Right lobe of liver (tissue), 6 donors: ENCODE measurements at regions not wholly inside any gene's neighbourhood (a gene's known extent, or its start where the extent isn't known, plus 50 kb on each side); places are given as distances from the start of the nearest gene placed in this dataset.

Experiments used
- ATAC-seq, 4 donors: fragments of 200-7000 bp; cut with Tn5 transposase; one replicate each; pipeline ENCODE4 v1.9.1; 2020; ENCODE audit warnings: mild to moderate bottlenecking in 4 of 4, moderate library complexity in 4 of 4
- DNase-seq, 3 donors: peaks; one replicate each; pipeline ENCODE4 v3.0.0-alpha.2; 2020
- H3K27ac ChIP-seq, 3 donors: fragments of 200-600 bp; one replicate each; pipeline ENCODE4 v1.8.0; 2022
- H3K27me3 ChIP-seq, 2 donors: fragments of 200-600 bp; one replicate each; pipeline ENCODE4 v1.8.0; 2022
- H3K36me3 ChIP-seq, 4 donors: fragments of 200-600 bp; sonication (generic) in 1 of 4; one replicate each; pipeline versions ENCODE4 v1.5.1 to v1.8.0; 2017 to 2022; ENCODE audit warnings: control low read depth in 1 of 4
- H3K4me1 ChIP-seq, 4 donors: fragments of 200-600 bp; sonication (generic) in 1 of 4; one replicate each; pipeline versions ENCODE4 v1.5.1 to v1.8.0; 2017 to 2022; ENCODE audit warnings: control low read depth in 1 of 4
- H3K4me3 ChIP-seq, 3 donors: fragments of 200-600 bp; one replicate each; pipeline ENCODE4 v1.8.0; 2022
- H3K9me3 ChIP-seq, 4 donors: fragments of 200-600 bp; sonication (generic) in 1 of 4; one replicate each; pipeline versions ENCODE4 v1.5.1 to v1.8.0; 2017 to 2022; ENCODE audit warnings: control low read depth in 1 of 4
- CTCF ChIP-seq, 4 donors: fragments of 200-600 bp in 3 of 4; fragments of 450-650 bp in 1 of 4; IDR thresholded peaks; one replicate each; pipeline versions ENCODE4 v1.5.1 to v1.8.0; 2016 to 2022; ENCODE audit warnings: antibody characterized with exemption in 4 of 4, mild to moderate bottlenecking in 2 of 4
- POLR2A ChIP-seq: fragments of 450-650 bp; IDR thresholded peaks from one replicate; pipeline ENCODE4 v1.6.1; 2017; ENCODE audit warnings: antibody characterized with exemption, mild to moderate bottlenecking
- WGBS: methylation state at CpG from one replicate; pipeline ENCODE4 v1.1.6; 2018; ENCODE audit warnings: low coverage, low lambda C conversion rate; ENCODE audit not compliant: insufficient coverage; ENCODE audit errors: missing lambda C conversion rate; 5-methylcytosine and 5-hydroxymethylcytosine counted together
- intact Hi-C, 2 donors: fragments of 100-400 bp; cut with DNase I; formaldehyde crosslinking; loops; one replicate each; pipeline versions ENCODE4 v1.11.2 to v1.14.1; 2022
- donor health status: DM: no; HTN: yes; CAD: no.
- donor health status: DM: no; HTN: no; CAD: no.
- donor health status: DM: no; HTN: no; CAD: no.
- donor health status: DM: no; HTN: yes; CAD: no.
- donor health status: DM: no; HTN: yes; CAD: no.

DNA sequence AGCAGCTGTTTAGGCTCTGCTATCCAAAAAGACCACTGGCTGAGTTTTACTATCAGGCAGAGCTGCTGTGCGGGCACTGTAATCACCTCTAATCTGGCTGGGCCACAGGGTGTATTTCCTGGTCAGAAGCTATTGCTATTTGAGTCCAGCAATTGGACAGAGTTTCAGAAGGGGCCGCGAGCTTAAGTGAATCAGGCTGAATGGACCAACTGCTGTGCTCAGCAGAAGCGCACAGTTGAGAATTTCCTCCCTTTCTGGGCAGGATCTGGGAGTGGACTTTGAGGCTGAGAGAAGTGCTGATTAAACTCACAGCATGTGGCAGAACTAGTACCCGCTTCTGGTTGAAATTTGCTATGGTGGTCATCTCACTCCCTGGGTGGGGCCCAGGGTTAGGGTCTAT, 251.8 kb downstream of the INSIG2 start:
- H3K9me3 ChIP-seq: no peaks in the 10 kb centered on the region
- intact Hi-C loops: no loop called here
- no peak for ATAC-seq
- TF ChIP-seq POLR2A (no peak), CTCF (IDR thresholded peaks at IDR 0.05) (no peak)
- no peak for DNase-seq
- no CpG with 5 or more reads among the region's 5 CpGs for WGBS
- H3K27me3 ChIP-seq: no peaks in the 10 kb centered on the region
- H3K36me3 ChIP-seq: no peaks in the 10 kb centered on the region
- H3K4me3 ChIP-seq: no peak overlapping the region
- H3K27ac ChIP-seq: no peak overlapping the region
- no peaks in the 10 kb centered on the region for H3K4me1 ChIP-seq

- Histone ChIP-seq H3K4me1 (no peaks in the 10 kb centered on the region), H3K9me3 (no peaks in the 10 kb centered on the region), H3K27ac (no peak overlapping the region), H3K4me3 (no peak overlapping the region), H3K36me3 (no peaks in the 10 kb centered on the region), H3K27me3 (no peaks in the 10 kb centered on the region)
- intact Hi-C loops: no loop called here
- DNase-seq (no peak), ATAC-seq (no peak)
- WGBS: 89% methylated on average over 1 of the region's 1 CpG
- TF ChIP-seq POLR2A: no peak
- TF ChIP-seq CTCF (IDR thresholded peaks at IDR 0.05): no peak
These were observed 251.1 kb downstream of the INSIG2 start for GRCh38 chr2:118339386-118339785.

DNA sequence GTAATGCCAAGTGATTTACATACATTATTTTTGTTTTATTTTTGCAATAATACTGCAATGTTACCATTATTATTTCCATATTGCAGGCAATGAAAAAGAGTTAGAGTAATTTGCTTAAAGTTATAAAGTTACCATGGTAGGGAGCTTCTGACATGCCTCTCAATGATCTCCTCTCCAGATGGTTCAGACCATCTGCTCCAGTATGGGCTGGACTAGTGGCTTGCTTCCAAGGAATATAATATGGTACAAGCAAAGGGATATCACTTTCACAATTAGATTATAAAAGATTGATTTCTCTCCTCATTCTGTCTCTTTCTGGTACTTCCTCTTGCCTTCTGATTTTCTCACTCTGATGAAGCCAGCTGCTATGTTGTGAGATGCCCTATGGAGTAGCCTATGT, 245.4 kb downstream of the INSIG2 start:
- no peaks in the 10 kb centered on the region for H3K36me3 ChIP-seq
- TF ChIP-seq CTCF (IDR thresholded peaks at IDR 0.05) (no peak), POLR2A (no peak)
- no peak overlapping the region for H3K27ac ChIP-seq
- intact Hi-C loops: no loop called here
- H3K9me3 ChIP-seq: no peaks in the 10 kb centered on the region
- H3K27me3 ChIP-seq: no peaks in the 10 kb centered on the region
- H3K4me1 ChIP-seq: no peaks in the 10 kb centered on the region
- ATAC-seq: no peak
- no peak overlapping the region for H3K4me3 ChIP-seq
- DNase-seq: no peak

DNA sequence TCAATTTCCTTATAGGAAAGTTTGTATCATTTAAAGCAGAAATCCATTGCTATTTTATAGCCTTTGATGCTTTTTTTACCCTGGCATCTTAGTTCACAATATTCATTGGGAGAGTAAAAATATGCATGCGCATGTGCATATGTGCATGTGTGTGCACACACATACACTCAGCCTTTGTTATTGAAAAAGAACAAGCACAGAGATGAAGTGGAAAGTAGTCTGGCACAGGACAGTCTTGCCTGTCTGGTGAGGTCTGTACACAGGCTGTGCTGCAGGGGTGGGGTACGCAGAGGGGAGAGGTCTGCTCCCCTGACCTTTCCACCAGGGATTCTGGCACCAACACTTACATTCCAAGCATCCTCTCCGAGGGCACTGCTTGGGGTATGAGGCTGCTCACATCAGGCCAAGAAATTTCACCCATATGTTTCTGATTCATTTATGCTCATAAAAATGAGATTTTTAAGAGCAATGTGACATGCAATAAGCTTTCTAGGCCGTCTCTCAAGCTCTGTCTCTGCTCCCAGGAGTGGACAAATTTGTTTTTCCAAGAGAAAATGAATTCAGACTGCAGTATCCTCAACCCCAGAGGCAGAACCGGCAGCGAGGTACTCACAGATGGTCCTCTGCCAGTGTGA, 237.2 kb downstream of the INSIG2 start:
- no peak overlapping the region for H3K4me3 ChIP-seq
- 74% methylated on average over 5 of the region's 6 CpGs for WGBS
- H3K27me3 ChIP-seq: no peaks in the 10 kb centered on the region
- H3K9me3 ChIP-seq: no peaks in the 10 kb centered on the region
- no peak for TF ChIP-seq POLR2A
- TF ChIP-seq CTCF (IDR thresholded peaks at IDR 0.05): no peak
- H3K27ac ChIP-seq: no peak overlapping the region
- ATAC-seq (no peak), DNase-seq (no peak)
- intact Hi-C loops: no loop called here
- H3K4me1 ChIP-seq: peaks cover 0 to 20% (median 10%) of the 10 kb centered on the region in 4 donors
- H3K36me3 ChIP-seq: no peaks in the 10 kb centered on the region

GRCh38 chr2:118322406-118322805, 234.1 kb downstream of the INSIG2 start:
- DNase-seq (no peak), ATAC-seq (no peak)
- H3K4me3 ChIP-seq: no peak overlapping the region
- intact Hi-C loops: no loop called here
- WGBS: 44% methylated on average over 2 of the region's 2 CpGs
- H3K36me3 ChIP-seq: no peaks in the 10 kb centered on the region
- H3K9me3 ChIP-seq: no peaks in the 10 kb centered on the region
- H3K27me3 ChIP-seq: no peaks in the 10 kb centered on the region
- TF ChIP-seq POLR2A: no peak
- no peak for TF ChIP-seq CTCF (IDR thresholded peaks at IDR 0.05)
- H3K27ac ChIP-seq: no peak overlapping the region
- peaks cover 0 to 32% (median 14%) of the 10 kb centered on the region in 4 donors for H3K4me1 ChIP-seq
